Coronary artery (tissue), 2 donors: ENCODE measurements at regions not wholly inside any gene's neighbourhood (a gene's known extent, or its start where the extent isn't known, plus 50 kb on each side); places are given as distances from the start of the nearest gene placed in this dataset.

Source experiments
- DNase-seq: peaks from one replicate; pipeline ENCODE4 v3.0.0-alpha.2; 2017; ENCODE audit warnings: low spot score
- H3K27ac ChIP-seq, 2 donors: fragments of 200-600 bp; sonication (generic); one replicate each; pipeline ENCODE4 v1.5.1; 2016 to 2019
- H3K4me3 ChIP-seq: fragments of 200-600 bp; sonication (generic); 2 replicates; pipeline ENCODE4 v1.5.1; 2016; ENCODE audit warnings: mild to moderate bottlenecking, moderate library complexity
- CTCF ChIP-seq: fragments of 200-600 bp; sonication (generic); IDR thresholded peaks from one replicate; pipeline ENCODE4 v1.5.1; 2019; ENCODE audit warnings: antibody characterized with exemption

- no peak overlapping the region for H3K4me3 ChIP-seq
- no peak overlapping the region for H3K27ac ChIP-seq
- no peak for DNase-seq
- no peak for TF ChIP-seq CTCF
Measured at GRCh38 chr12:83361071-83361470, 674.4 kb downstream of the TMTC2 start.

- H3K4me3 ChIP-seq, result no peak overlapping the region
- no peak for TF ChIP-seq CTCF
- H3K27ac ChIP-seq, result no peak overlapping the region
- no peak for DNase-seq
Measured at GRCh38 chr12:83349907-83350611, 663.4 kb downstream of the TMTC2 start.

GRCh38 chr12:83346333-83346732 lies 659.6 kb downstream of the TMTC2 start:
- Histone ChIP-seq H3K27ac (no peak overlapping the region), H3K4me3 (no peak overlapping the region)
- no peak for TF ChIP-seq CTCF
- DNase-seq, result no peak

GRCh38 chr12:83343767-83344166 lies 657.1 kb downstream of the TMTC2 start:
- no peak overlapping the region for H3K4me3 ChIP-seq
- H3K27ac ChIP-seq, result no peak overlapping the region
- DNase-seq, result no peak
- TF ChIP-seq CTCF, result no peak

- Histone ChIP-seq H3K4me3 (no peak overlapping the region), H3K27ac (no peak overlapping the region)
- TF ChIP-seq CTCF, result no peak
- no peak for DNase-seq
Measured at GRCh38 chr12:83335748-83336147, 649.0 kb downstream of the TMTC2 start.

- no peak overlapping the region for H3K27ac ChIP-seq
- no peak overlapping the region for H3K4me3 ChIP-seq
- no peak for TF ChIP-seq CTCF
- DNase-seq, result no peak
Measured at GRCh38 chr12:83326666-83327065, 640.0 kb downstream of the TMTC2 start.

GRCh38 chr12:83323866-83324265 lies 637.2 kb downstream of the TMTC2 start:
- Histone ChIP-seq H3K4me3 (no peak overlapping the region), H3K27ac (no peak overlapping the region)
- TF ChIP-seq CTCF, result no peak
- no peak for DNase-seq
